BJ (cell line): ENCODE measurements at regions not wholly inside any gene's neighbourhood (a gene's known extent, or its start where the extent isn't known, plus 50 kb on each side); places are given as distances from the start of the nearest gene placed in this dataset.

Experiments
- CTCF ChIA-PET: fragments of 350-600 bp; formaldehyde crosslinking; extraction: SDS; loops from one replicate; lab custom pipeline; 2021; ENCODE audit warnings: antibody characterized with exemption, inconsistent platforms; lab: Yijun Ruan, JAX
- POLR2A ChIA-PET: fragments of 300-600 bp; sonication (Branson Sonifier 250); formaldehyde crosslinking; extraction: SDS; loops from one replicate; lab custom pipeline; 2021; ENCODE audit warnings: antibody characterized with exemption; lab: Charles Lee
- DNase-seq: peaks from one replicate; pipeline ENCODE4 v3.0.0-alpha.2; 2011; ENCODE audit warnings: low read depth
- H3K27me3 ChIP-seq: 2 replicates; pipeline ENCODE4 v1.6.0; 2011; ENCODE audit warnings: low read length; ENCODE audit not compliant: control insufficient read depth, insufficient read depth
- H3K36me3 ChIP-seq: 2 replicates; pipeline ENCODE4 v1.5.1; 2011; ENCODE audit warnings: low read length; ENCODE audit not compliant: control insufficient read depth, insufficient read depth
- H3K4me3 ChIP-seq: 2 replicates; pipeline ENCODE4 v1.5.1; 2011; ENCODE audit warnings: low read depth, mild to moderate bottlenecking, control low read depth, low read length
- CTCF ChIP-seq: IDR thresholded peaks from 2 replicates; pipeline ENCODE4 v1.5.1; 2011; ENCODE audit warnings: low read depth, mild to moderate bottlenecking, control low read depth, inconsistent platforms, low read length, moderate library complexity; ENCODE audit not compliant: insufficient read depth

GRCh38 chr10:81309041-81309552 is 565.9 kb upstream of the NRG3 start:
- DNase-seq = no peak
- ChIA-PET POLR2A (no interaction called here), CTCF (no interaction called here)
- TF ChIP-seq CTCF = no peak
- no peak overlapping the region for H3K4me3 ChIP-seq
- H3K27me3 ChIP-seq = no peaks in the 10 kb centered on the region
- H3K36me3 ChIP-seq = no peaks in the 10 kb centered on the region

- TF ChIP-seq CTCF = no peak
- H3K27me3 ChIP-seq = no peaks in the 10 kb centered on the region
- POLR2A ChIA-PET = no interaction called here
- CTCF ChIA-PET = no interaction called here
- H3K36me3 ChIP-seq = no peaks in the 10 kb centered on the region
- no peak overlapping the region for H3K4me3 ChIP-seq
- DNase-seq = no peak
Measured at GRCh38 chr10:81314471-81314870, 560.5 kb upstream of the NRG3 start.

- H3K36me3 ChIP-seq = no peaks in the 10 kb centered on the region
- ChIA-PET POLR2A (no interaction called here), CTCF (no interaction called here)
- H3K4me3 ChIP-seq = no peak overlapping the region
- DNase-seq = no peak
- H3K27me3 ChIP-seq = no peaks in the 10 kb centered on the region
- TF ChIP-seq CTCF = no peak
Measured at GRCh38 chr10:81315026-81315425, 560.0 kb upstream of the NRG3 start.

- DNase-seq = no peak
- no peak for TF ChIP-seq CTCF
- no peaks in the 10 kb centered on the region for H3K27me3 ChIP-seq
- ChIA-PET CTCF (no interaction called here), POLR2A (no interaction called here)
- no peak overlapping the region for H3K4me3 ChIP-seq
- H3K36me3 ChIP-seq = no peaks in the 10 kb centered on the region
Measured at GRCh38 chr10:81348003-81348402, 527.0 kb upstream of the NRG3 start.

GRCh38 chr10:81367132-81367531 is 507.9 kb upstream of the NRG3 start:
- H3K27me3 ChIP-seq = no peaks in the 10 kb centered on the region
- no peak for DNase-seq
- no peak for TF ChIP-seq CTCF
- no peak overlapping the region for H3K4me3 ChIP-seq
- POLR2A ChIA-PET = no interaction called here
- H3K36me3 ChIP-seq = no peaks in the 10 kb centered on the region
- CTCF ChIA-PET = no interaction called here
